NCI-H524 (cell line): ENCODE measurements at regions not wholly inside any gene's neighbourhood (a gene's known extent, or its start where the extent isn't known, plus 50 kb on each side); places are given as distances from the start of the nearest gene placed in this dataset.
A peak's percentile ranks its signal among the peaks of the same experiment; 100 is the strongest.

Experiments
- DNase-seq, 2 experiments: peaks; one replicate each; lab custom pipeline; 2025; lab: John Stamatoyannopoulos, UW

- DNase-seq: no peak
Measured at GRCh38 chr1:98382986-98383740, 278.4 kb upstream of the SNX7 start.

GRCh38 chr1:98382586-98382985, 278.9 kb upstream of the SNX7 start:
- DNase-seq: no peak

- no peak for DNase-seq
Measured at GRCh38 chr1:98374098-98374497, 287.4 kb upstream of the SNX7 start.

GRCh38 chr1:98373056-98373455, 288.5 kb upstream of the SNX7 start:
- DNase-seq: no peak

DNA sequence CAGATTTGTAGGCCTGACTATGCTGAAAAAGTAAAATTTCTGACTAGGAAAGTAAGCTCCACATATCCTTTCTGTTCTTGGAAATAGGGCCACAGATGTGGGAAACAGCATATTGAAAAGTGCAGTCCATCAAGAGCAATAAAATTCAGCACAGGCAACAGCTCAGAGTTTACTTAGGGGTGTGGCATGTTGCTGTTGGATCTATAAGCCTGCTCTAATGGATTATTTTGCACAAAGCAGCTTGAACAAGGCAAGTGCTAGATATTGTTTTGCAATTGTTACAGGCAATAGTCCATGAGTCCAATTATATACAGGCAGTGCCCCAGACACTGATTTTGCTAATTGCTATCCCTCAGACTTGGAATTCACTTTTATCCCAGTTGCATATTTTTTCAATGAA, 289.8 kb upstream of the SNX7 start:
- DNase-seq: peak in 1 of 2 experiments; percentile 2

- DNase-seq: no peak
Measured at GRCh38 chr1:98369463-98369862, 292.1 kb upstream of the SNX7 start.

DNA sequence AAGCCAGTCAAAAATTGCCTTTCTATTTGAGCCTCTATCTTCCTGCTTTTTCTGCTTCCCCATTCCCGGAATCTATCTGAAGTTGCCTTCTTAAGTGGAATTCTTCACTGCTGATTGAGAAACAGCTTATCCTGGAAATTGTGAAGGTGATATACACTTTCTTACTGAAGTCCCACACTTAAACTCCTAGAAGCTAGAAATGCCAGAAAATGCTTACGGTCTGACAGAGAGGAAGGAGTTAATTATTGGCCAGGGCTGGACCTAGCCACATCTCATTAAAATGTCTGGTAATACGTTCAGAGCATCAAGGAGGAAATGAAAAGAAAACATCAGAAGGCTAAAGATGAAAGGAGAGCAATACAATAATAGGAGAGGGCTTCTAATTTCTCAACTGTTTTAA, 292.5 kb upstream of the SNX7 start:
- DNase-seq: no peak

- no peak for DNase-seq
Measured at GRCh38 chr1:98367426-98367825, 294.1 kb upstream of the SNX7 start.

- no peak for DNase-seq
Measured at GRCh38 chr1:98366343-98366742, 295.2 kb upstream of the SNX7 start.

DNA sequence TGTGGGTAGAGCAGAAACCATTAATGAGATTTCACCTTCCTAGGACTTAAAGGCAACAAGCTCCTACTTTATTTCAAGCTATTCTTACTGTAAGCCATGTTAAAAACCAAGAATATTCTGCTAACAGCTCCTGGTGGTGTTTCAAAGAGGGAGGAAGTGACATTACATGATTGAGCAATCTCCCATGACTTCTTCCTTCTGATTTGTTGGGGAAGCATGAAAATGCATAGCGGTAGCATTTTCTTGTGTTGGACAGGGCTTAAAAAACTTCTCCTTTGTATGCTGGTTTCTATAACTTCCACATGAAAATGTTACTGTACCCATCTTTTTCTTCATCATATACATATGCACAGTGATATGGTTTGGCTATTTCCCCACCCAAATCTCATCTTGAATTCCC, 297.0 kb upstream of the SNX7 start:
- no peak for DNase-seq

GRCh38 chr1:98360864-98361263, 300.7 kb upstream of the SNX7 start:
- no peak for DNase-seq

GRCh38 chr1:98355656-98356383, 305.7 kb upstream of the SNX7 start:
- DNase-seq: no peak

- DNase-seq: no peak
Measured at GRCh38 chr1:98352378-98352777, 309.1 kb upstream of the SNX7 start.

DNA sequence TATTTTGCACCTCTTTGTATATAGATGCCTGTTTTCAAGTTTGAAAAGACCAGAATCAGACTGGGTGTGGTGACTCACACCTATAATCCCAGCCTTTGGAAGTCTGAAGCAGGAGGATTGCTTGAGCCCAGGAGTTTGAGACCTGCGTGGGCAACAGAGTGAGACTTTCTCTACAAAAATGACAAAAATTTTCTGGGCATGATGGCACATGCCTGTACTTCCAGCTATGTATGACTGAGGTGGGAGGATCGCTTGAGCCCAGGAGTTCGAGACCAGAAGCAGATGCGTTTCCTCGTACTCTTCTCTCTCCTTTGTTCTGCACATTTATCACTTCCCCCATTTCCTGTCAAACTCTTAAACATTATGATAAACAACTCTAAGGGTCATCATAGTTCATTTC, 310.0 kb upstream of the SNX7 start:
- no peak for DNase-seq

DNA sequence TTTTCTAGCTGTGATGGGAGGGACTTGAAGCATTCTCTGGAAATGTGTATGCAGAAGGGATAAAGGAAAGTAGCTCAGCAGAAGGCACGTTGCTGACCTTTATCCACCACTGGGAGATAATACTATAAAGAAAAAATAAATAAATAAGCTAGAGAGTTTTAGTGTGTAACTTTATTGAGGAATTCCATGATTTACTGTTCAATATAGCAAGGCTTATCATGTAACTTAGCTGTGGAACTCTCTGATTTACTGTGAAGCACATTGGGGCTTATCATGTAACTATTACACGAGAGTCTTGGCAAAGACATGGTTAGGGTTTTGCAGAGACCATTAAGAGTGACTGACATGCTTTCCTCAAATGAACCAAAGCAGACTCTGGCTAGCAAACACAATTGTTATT, 316.1 kb upstream of the SNX7 start:
- DNase-seq: no peak

- DNase-seq: no peak
Measured at GRCh38 chr1:98344731-98345130, 316.8 kb upstream of the SNX7 start.

GRCh38 chr1:98342566-98342965, 319.0 kb upstream of the SNX7 start:
- no peak for DNase-seq

GRCh38 chr1:98340511-98340910, 321.0 kb upstream of the SNX7 start:
- DNase-seq: no peak

GRCh38 chr1:98336472-98337083, 324.9 kb upstream of the SNX7 start:
- DNase-seq: no peak

DNA sequence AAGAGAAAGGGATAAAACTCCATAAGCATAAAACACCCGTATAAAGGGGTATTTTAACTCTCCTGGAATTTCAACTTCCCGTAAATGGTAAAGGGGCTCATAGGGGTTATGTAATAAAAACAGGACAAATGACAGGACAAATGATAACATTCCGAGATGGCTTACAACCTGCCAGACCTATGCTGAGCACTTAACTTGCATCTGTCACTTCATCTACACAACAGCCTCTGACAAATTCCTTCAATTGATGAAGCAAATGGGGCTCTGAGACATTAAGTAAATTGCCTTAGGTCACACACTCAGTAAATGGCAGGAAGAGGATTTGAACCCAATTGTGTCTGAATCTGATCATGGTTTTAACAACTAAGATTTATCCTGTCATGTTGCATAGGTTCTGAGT, 327.6 kb upstream of the SNX7 start:
- no peak for DNase-seq

GRCh38 chr1:98333406-98333805, 328.1 kb upstream of the SNX7 start:
- no peak for DNase-seq

DNA sequence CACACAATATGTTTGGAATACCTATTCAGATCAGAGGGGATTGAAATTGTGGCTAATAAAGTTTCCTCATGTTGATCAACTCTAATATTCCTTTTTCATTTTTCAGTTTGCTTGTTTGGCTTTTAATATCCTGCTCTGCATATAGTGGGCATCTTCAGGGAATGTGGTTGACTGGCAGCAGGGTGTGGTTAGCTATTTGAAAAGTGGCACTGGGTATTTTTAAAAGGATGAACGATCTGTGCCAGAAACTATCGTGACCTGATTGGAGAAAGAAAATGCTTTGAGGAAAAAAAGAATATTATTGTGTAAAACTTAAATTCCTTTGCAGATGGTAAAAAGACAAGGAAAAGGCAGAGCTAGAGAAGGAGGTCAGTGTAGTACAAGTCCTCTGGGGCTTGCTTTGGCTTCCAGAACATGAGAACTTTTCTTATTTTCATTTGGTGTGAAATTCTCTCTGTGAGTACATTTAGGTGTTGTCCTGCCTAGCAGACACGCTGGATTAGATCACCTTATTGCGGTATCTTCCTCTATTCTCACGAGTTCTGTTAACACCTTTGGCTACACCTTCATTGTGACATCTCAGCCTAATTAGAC, 329.7 kb upstream of the SNX7 start:
- no peak for DNase-seq

GRCh38 chr1:98331243-98331642, 330.3 kb upstream of the SNX7 start:
- DNase-seq: no peak
